ENCODE measurements at regions not wholly inside any gene's neighbourhood (a gene's known extent, or its start where the extent isn't known, plus 50 kb on each side); places are given as distances from the start of the nearest gene placed in this dataset.

DNA sequence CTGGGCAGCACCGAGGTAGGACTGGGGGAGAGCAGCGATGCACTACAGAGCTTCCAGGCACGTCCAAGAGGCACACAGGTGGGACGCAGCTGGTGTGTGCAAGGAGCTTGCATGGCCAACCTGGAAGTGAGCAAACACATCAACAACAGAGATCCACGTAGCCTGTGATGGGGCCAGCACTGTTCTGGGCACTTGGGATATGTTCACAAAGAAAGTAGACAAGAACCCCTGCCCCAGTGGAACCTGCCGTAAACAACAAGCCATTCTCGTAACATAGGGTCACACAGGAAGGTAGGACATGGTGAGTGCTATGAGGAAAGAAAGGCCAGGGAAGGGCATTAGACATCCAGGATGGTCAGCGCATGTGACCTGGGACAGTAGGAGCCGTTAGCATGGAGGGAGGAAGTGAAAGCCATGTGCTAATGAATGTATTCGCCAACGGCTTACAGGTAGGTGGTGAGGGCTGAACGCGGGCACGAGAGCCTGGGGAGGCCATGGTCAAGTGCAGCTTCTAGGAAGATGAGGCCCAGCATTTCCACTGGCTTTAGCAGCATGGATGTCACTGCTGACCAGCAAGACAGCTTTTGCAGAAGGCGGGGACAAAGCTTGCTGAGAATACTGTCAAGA lies 105.5 kb downstream of the TEX26 start:
- no peak for TF ChIP-seq POLR2A (IDR thresholded peaks at IDR 0.05; ENCODE audit: low read depth)
- TF ChIP-seq, protein P1, sequence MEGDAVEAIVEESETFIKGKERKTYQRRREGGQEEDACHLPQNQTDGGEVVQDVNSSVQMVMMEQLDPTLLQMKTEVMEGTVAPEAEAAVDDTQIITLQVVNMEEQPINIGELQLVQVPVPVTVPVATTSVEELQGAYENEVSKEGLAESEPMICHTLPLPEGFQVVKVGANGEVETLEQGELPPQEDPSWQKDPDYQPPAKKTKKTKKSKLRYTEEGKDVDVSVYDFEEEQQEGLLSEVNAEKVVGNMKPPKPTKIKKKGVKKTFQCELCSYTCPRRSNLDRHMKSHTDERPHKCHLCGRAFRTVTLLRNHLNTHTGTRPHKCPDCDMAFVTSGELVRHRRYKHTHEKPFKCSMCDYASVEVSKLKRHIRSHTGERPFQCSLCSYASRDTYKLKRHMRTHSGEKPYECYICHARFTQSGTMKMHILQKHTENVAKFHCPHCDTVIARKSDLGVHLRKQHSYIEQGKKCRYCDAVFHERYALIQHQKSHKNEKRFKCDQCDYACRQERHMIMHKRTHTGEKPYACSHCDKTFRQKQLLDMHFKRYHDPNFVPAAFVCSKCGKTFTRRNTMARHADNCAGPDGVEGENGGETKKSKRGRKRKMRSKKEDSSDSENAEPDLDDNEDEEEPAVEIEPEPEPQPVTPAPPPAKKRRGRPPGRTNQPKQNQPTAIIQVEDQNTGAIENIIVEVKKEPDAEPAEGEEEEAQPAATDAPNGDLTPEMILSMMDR (IDR thresholded peaks at IDR 0.05): no peak
- no peak for TF ChIP-seq POLR2AphosphoS5 (IDR thresholded peaks at IDR 0.05)

Data from esophagus muscularis mucosa (tissue), 3 donors.